GM13977 (cell line): ENCODE measurements at regions not wholly inside any gene's neighbourhood (a gene's known extent, or its start where the extent isn't known, plus 50 kb on each side); places are given as distances from the start of the nearest gene placed in this dataset.

Experiments used
- DNase-seq: peaks from one replicate; pipeline ENCODE4 v3.0.0; 2012; ENCODE audit warnings: low spot score
- CTCF ChIP-seq: IDR thresholded peaks from 2 replicates; pipeline ENCODE4 v1.5.1; 2012; ENCODE audit warnings: mild to moderate bottlenecking, control low read depth; ENCODE audit not compliant: insufficient read depth; ENCODE audit errors: extremely low read depth, missing control alignments
- in situ Hi-C: fragments of 300-500 bp; cut with MboI; formaldehyde crosslinking; loops from one replicate; pipeline ENCODE4 v1.12.0; 2022; ENCODE audit warnings: low sequenced_read_pairs, low pct_unique_long_range_greater_than_20kb, mixed read lengths, inconsistent platforms; ENCODE audit not compliant: unreplicated experiment

GRCh38 chr4:27763830-27764525 lies 903.3 kb downstream of the STIM2 start:
- no peak for TF ChIP-seq CTCF
- in situ Hi-C loops: no loop called here
- DNase-seq: no peak

- in situ Hi-C loops: no loop called here
- DNase-seq: no peak
- TF ChIP-seq CTCF: no peak
These were observed 903.8 kb downstream of the STIM2 start for GRCh38 chr4:27764526-27764837.

- TF ChIP-seq CTCF: no peak
- DNase-seq: no peak
- in situ Hi-C loops: no loop called here
These were observed 910.3 kb downstream of the STIM2 start for GRCh38 chr4:27770895-27771294.

GRCh38 chr4:27775156-27775555 lies 914.5 kb downstream of the STIM2 start:
- DNase-seq: no peak

GRCh38 chr4:27779827-27780226 lies 919.2 kb downstream of the STIM2 start:
- TF ChIP-seq CTCF: no peak
- in situ Hi-C loops: no loop called here
- DNase-seq: no peak

More at GRCh38 chr4:27775156-27775555, 914.5 kb downstream of the STIM2 start:
- in situ Hi-C loops: no loop called here
- no peak for TF ChIP-seq CTCF

- DNase-seq: no peak
- no peak for TF ChIP-seq CTCF
- in situ Hi-C loops: no loop called here
These were observed 926.6 kb downstream of the STIM2 start for GRCh38 chr4:27787195-27787594.
